ENCODE measurements at regions not wholly inside any gene's neighbourhood (a gene's known extent, or its start where the extent isn't known, plus 50 kb on each side); places are given as distances from the start of the nearest gene placed in this dataset.
"Not testable (repeated sequence)": the region's sequence is repeated elsewhere in the genome, so short reads cannot be mapped to it uniquely, and the experiment has no call there.

GRCh38 chr13:24950611-24951010, 145.3 kb upstream of the PABPC3 start:
- H3K36me3 ChIP-seq; H3K4me3 ChIP-seq; H3K27me3 ChIP-seq; H3K27ac ChIP-seq; intact Hi-C loops (cut with DNase I; ENCODE audit: low total_unique reads); H3K9me3 ChIP-seq; ATAC-seq; H3K4me1 ChIP-seq; DNase-seq: not testable (repeated sequence)
- in situ Hi-C loops (cut with MboI; ENCODE audit: low sequenced_read_pairs in 4 of 4) = loop anchor here in 2 of 4 donors (10.0 kb wide), 1 partner anchor 356 kb away; no protein-coding TSS in a partner anchor

GRCh38 chr13:24967970-24968369, 128.0 kb upstream of the PABPC3 start:
- ATAC-seq; intact Hi-C loops (cut with DNase I; ENCODE audit: low total_unique reads); H3K9me3 ChIP-seq; H3K27me3 ChIP-seq; DNase-seq; H3K4me1 ChIP-seq; H3K27ac ChIP-seq; in situ Hi-C loops (cut with MboI; ENCODE audit: low sequenced_read_pairs in 4 of 4); H3K36me3 ChIP-seq: not testable (repeated sequence)
- H3K4me3 ChIP-seq = peak overlapping the region; percentile 25 to 41 (median 35)

GRCh38 chr13:24968416-24968815, 127.5 kb upstream of the PABPC3 start:
- DNase-seq; H3K27me3 ChIP-seq; in situ Hi-C loops (cut with MboI; ENCODE audit: low sequenced_read_pairs in 4 of 4); ATAC-seq; H3K4me1 ChIP-seq; H3K36me3 ChIP-seq; H3K27ac ChIP-seq; H3K9me3 ChIP-seq; intact Hi-C loops (cut with DNase I; ENCODE audit: low total_unique reads): not testable (repeated sequence)
- TF ChIP-seq CTCF (IDR thresholded peaks at IDR 0.05 in 4 of 5, conservative IDR thresholded peaks at IDR 0.05 in 1 of 5) = peak in 1 of 5 experiments; percentile 22
- peak overlapping the region in 3 of 4 donors; percentile 25 to 41 (median 34) for H3K4me3 ChIP-seq

GRCh38 chr13:24973102-24973501, 122.8 kb upstream of the PABPC3 start:
- H3K4me1 ChIP-seq; ATAC-seq; H3K36me3 ChIP-seq; H3K4me3 ChIP-seq; intact Hi-C loops (cut with DNase I; ENCODE audit: low total_unique reads); in situ Hi-C loops (cut with MboI; ENCODE audit: low sequenced_read_pairs in 4 of 4); DNase-seq; H3K9me3 ChIP-seq; H3K27ac ChIP-seq; H3K27me3 ChIP-seq: not testable (repeated sequence)

GRCh38 chr13:24981181-24981803, 114.6 kb upstream of the PABPC3 start:
- intact Hi-C loops (cut with DNase I; ENCODE audit: low total_unique reads); H3K4me3 ChIP-seq; H3K27me3 ChIP-seq; ATAC-seq; H3K4me1 ChIP-seq; H3K27ac ChIP-seq; DNase-seq; H3K36me3 ChIP-seq; H3K9me3 ChIP-seq: not testable (repeated sequence)
- in situ Hi-C loops (cut with MboI; ENCODE audit: low sequenced_read_pairs in 4 of 4) = loop anchor here in 2 of 4 donors (25.0 kb wide), 1 partner anchor 294 kb away; the partner anchor contains the start of gene ATP12A (in 2 of the 2)

- no peak for ATAC-seq
- in situ Hi-C loops (cut with MboI; ENCODE audit: low sequenced_read_pairs in 4 of 4) = loop anchor here in 2 of 4 donors (25.0 kb wide), 1 partner anchor 295 kb away; the partner anchor contains the start of gene ATP12A (in 2 of the 2)
Observed at GRCh38 chr13:24982333-24982999, 113.5 kb upstream of the PABPC3 start.

More at GRCh38 chr13:24982333-24982999, 113.5 kb upstream of the PABPC3 start:
- Histone ChIP-seq H3K27ac (no peak overlapping the region), H3K9me3 (no peaks in the 10 kb centered on the region), H3K4me1 (no peaks in the 10 kb centered on the region), H3K36me3 (no peaks in the 10 kb centered on the region), H3K27me3 (peaks cover 0 to 4% (median 0%) of the 10 kb centered on the region in 3 donors), H3K4me3 (no peak overlapping the region)
- DNase-seq = no peak
- no peak for TF ChIP-seq CTCF (IDR thresholded peaks at IDR 0.05 in 4 of 5, conservative IDR thresholded peaks at IDR 0.05 in 1 of 5)
- TF ChIP-seq POLR2A (IDR thresholded peaks at IDR 0.05) = no peak
- intact Hi-C loops (cut with DNase I; ENCODE audit: low total_unique reads) = no loop called here

Data from gastrocnemius medialis (tissue), 4 donors.